OCI-LY3 (cell line): ENCODE measurements at regions not wholly inside any gene's neighbourhood (a gene's known extent, or its start where the extent isn't known, plus 50 kb on each side); places are given as distances from the start of the nearest gene placed in this dataset.

ENCODE experiments used
- EZH2phosphoT487 ChIP-seq: fragments of 200-600 bp; shearing (Covaris generic); IDR thresholded peaks from 2 replicates; pipeline ENCODE4 v1.6.1; 2018; ENCODE audit warnings: antibody characterized with exemption, mixed run types, low read depth
- TF ChIP-seq, protein P1 (sequence below): fragments of 200-600, 300-600 bp; sonication (generic); IDR thresholded peaks from 2 replicates; pipeline ENCODE4 v1.5.1; 2014; ENCODE audit warnings: antibody characterized with exemption, low read length, low read depth

DNA sequence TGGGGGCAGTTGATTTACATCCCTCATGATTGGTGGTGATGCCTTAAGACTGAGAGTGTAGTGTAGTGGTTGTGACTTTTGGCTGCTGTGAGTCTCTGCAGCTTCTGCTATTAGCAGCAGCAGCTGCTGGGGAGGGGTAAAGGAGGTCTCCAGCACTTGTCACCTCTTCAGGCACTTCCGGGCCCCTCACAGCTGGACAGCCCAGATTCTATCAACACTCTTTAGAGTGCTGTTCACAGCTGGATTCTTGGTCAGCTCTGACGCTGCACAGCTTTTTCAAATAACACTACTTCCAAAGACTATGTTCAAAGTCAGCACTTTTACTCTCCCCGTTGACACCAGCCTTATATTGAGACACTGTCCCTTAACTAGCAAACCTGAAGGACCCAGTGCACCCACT is 396.0 kb downstream of the MEIS1 start:
- TF ChIP-seq, protein P1, sequence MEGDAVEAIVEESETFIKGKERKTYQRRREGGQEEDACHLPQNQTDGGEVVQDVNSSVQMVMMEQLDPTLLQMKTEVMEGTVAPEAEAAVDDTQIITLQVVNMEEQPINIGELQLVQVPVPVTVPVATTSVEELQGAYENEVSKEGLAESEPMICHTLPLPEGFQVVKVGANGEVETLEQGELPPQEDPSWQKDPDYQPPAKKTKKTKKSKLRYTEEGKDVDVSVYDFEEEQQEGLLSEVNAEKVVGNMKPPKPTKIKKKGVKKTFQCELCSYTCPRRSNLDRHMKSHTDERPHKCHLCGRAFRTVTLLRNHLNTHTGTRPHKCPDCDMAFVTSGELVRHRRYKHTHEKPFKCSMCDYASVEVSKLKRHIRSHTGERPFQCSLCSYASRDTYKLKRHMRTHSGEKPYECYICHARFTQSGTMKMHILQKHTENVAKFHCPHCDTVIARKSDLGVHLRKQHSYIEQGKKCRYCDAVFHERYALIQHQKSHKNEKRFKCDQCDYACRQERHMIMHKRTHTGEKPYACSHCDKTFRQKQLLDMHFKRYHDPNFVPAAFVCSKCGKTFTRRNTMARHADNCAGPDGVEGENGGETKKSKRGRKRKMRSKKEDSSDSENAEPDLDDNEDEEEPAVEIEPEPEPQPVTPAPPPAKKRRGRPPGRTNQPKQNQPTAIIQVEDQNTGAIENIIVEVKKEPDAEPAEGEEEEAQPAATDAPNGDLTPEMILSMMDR = no peak
- no peak for TF ChIP-seq EZH2phosphoT487
